ENCODE measurements at regions not wholly inside any gene's neighbourhood (a gene's known extent, or its start where the extent isn't known, plus 50 kb on each side); places are given as distances from the start of the nearest gene placed in this dataset.
"Not testable (repeated sequence)": the region's sequence is repeated elsewhere in the genome, so short reads cannot be mapped to it uniquely, and the experiment has no call there.

DNA sequence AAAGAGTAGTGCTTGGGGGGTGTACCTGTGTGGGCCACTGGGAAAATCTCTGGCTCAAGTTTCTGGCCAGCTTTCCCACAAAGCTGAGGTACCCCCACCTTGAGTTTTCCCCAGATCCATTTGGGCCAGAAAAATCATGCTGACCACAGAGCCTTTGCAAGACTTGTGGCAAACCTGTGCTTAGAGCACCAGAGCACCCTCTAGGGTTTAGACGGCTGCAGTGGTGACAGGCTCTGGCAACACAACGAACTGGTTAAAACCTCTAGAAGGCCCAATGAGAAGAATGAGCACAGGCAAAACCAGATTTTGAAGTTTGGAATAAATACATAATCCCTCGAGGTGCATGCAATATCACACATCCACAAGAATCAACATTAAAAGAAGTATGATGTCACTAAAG is 290.7 kb upstream of the FOLH1 start:
- DNase-seq (ENCODE audit: low read depth) = no peak
- no peak overlapping the region for H3K4me3 ChIP-seq (ENCODE audit: low read depth, low read length)
- TF ChIP-seq, protein P1, sequence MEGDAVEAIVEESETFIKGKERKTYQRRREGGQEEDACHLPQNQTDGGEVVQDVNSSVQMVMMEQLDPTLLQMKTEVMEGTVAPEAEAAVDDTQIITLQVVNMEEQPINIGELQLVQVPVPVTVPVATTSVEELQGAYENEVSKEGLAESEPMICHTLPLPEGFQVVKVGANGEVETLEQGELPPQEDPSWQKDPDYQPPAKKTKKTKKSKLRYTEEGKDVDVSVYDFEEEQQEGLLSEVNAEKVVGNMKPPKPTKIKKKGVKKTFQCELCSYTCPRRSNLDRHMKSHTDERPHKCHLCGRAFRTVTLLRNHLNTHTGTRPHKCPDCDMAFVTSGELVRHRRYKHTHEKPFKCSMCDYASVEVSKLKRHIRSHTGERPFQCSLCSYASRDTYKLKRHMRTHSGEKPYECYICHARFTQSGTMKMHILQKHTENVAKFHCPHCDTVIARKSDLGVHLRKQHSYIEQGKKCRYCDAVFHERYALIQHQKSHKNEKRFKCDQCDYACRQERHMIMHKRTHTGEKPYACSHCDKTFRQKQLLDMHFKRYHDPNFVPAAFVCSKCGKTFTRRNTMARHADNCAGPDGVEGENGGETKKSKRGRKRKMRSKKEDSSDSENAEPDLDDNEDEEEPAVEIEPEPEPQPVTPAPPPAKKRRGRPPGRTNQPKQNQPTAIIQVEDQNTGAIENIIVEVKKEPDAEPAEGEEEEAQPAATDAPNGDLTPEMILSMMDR (IDR thresholded peaks at IDR 0.05; ENCODE audit: control insufficient read depth, extremely low read depth, insufficient read depth) = peak; percentile 14

DNA sequence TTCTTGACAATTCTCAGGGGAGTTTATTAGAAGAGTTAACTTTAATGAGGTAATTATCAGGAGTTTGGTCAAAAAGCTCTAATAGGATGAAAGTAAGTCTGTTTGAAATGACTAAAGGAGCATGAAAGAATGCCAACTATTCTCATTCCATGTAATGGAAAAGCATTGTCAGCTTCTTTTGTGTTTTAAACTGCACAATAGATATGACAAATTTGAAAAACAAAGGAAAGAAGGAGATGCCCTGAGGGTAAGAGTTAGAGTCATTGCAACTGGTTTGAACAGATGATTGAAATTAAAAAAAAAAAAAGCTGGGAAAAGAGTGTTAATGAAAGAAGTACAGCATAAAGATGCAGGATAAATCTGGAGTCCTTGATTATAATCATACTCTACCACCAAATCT is 296.8 kb upstream of the FOLH1 start:
- no peak for DNase-seq (ENCODE audit: low read depth)
- no peak overlapping the region for H3K4me3 ChIP-seq (ENCODE audit: low read depth, low read length)
- TF ChIP-seq, protein P1 (IDR thresholded peaks at IDR 0.05; ENCODE audit: control insufficient read depth, extremely low read depth, insufficient read depth) = no peak

DNA sequence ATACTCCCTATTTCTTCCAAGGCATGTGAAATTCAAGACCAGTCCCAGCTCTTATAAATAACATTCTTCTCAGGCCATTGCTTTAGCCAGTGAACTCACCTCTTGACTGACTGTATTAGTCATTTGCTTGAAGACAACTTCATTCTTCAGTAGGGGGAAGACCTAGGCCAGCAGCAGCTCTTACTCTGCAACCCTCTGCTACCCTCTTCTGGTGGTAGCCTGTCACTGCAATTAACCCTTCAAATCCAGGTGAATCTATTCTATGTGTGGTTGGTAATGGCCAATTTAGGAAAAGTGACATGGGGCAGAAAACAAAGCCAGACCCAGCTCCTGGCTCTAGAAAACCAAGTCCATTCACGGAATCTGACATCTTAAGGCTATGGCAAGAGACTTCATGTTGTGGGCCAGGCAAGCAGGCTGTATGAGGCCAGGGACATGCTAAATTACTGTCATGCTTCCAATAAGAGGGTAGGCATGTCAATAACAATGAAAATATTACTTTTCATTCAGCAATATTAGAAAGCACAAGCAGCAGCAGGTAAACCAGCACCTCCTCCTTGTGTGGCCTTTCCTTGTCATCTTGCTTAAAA is 317.9 kb upstream of the FOLH1 start:
- TF ChIP-seq, protein P1 (IDR thresholded peaks at IDR 0.05; ENCODE audit: control insufficient read depth, extremely low read depth, insufficient read depth) = peak; percentile 65

DNA sequence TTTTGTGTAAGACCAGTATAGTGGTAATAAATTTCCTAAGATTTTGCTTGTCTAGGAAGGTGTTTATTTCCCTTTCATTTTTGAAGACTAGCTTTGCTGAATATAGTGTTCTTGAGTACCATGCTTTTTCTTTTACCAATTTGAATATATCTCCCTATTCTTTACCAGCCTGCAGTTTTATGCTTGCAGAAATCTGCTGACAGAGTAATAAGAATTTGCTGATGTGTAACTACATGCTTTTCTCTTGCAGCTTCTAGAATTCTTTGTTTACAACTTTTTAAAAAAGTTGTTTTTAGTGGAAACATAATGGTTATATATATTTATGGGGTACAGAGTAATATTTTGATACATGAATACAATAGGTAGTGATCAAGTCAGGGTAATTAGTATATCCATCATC is 324.8 kb upstream of the FOLH1 start:
- no peak for DNase-seq (ENCODE audit: low read depth)
- TF ChIP-seq, protein P1 (IDR thresholded peaks at IDR 0.05; ENCODE audit: control insufficient read depth, extremely low read depth, insufficient read depth) = no peak
- no peak overlapping the region for H3K4me3 ChIP-seq (ENCODE audit: low read depth, low read length)

More for the DNA sequence above, 317.9 kb upstream of the FOLH1 start:
- H3K4me3 ChIP-seq (ENCODE audit: low read depth, low read length) = not testable (repeated sequence)
- peak; percentile 19 for DNase-seq (ENCODE audit: low read depth)

DNA sequence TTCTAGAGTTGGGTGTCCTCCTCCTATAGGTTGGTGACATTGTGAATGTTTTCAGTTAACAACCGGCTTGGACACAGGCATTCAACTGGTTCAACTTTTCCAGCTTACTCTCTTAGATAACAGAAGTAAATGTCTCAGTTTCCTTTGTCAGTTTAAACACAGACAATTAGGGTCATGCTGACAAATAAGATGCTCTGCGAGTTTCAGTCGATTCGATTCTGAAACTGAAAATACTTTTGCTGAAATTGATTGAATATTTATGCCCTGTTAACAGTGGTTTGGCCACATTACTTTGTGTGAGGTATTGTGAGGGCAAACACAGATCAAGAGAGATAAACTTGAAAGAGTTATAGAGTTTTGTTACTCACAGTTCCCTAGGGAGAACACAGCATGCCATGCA is 330.5 kb upstream of the FOLH1 start:
- not testable (repeated sequence) for H3K4me3 ChIP-seq (ENCODE audit: low read depth, low read length); DNase-seq (ENCODE audit: low read depth)

DNA sequence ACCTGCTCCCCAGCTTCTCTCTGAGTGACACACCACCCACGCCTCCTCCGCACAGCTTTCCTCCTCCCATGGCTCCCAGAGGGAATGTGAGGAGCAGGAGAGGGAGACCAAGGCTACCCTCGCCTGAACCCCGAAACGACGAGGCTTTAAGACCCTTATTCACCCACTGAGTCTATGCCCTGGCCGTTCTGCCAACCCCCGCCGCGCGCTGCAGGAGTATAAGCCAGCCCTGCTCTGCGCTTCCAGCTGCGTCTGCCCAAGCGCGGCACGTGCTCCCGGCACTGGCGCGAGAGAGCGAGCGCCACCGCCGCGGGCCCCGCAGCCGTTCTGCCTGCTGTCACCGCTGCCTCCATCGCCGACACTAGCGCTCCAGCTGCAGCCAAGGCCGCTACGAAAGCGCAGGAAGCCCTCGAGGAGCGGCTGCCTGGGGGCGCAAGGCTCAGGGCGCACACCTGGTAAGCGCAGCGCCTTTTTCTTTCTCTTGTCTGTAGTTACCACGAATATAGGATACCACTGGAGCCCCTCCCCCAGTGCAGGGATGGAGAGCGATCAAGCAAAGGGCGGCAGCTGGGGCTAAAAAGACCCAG is 350.0 kb upstream of the FOLH1 start:
- DNase-seq (ENCODE audit: low read depth); H3K4me3 ChIP-seq (ENCODE audit: low read depth, low read length): not testable (repeated sequence)

DNA sequence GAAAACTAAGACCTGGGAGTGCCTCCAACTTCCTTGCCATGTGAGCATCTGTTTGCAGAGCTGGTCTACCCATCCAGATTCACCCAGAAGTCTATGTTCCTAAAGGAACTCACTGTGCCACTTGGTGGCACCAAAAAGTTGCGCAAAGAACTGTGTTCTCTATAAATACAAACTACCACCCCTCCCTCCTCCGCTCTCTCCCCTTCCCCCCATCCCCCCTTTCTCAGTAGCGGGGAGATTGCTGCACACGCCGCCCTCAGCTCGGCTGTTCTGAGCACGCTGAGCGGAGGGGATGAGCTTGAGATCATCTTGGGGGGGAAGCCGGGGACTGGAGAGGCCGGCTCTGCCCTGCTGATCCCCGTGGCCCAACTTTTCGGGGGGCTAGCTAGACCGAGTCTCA is 352.2 kb upstream of the FOLH1 start:
- not testable (repeated sequence) for DNase-seq (ENCODE audit: low read depth); H3K4me3 ChIP-seq (ENCODE audit: low read depth, low read length)

DNA sequence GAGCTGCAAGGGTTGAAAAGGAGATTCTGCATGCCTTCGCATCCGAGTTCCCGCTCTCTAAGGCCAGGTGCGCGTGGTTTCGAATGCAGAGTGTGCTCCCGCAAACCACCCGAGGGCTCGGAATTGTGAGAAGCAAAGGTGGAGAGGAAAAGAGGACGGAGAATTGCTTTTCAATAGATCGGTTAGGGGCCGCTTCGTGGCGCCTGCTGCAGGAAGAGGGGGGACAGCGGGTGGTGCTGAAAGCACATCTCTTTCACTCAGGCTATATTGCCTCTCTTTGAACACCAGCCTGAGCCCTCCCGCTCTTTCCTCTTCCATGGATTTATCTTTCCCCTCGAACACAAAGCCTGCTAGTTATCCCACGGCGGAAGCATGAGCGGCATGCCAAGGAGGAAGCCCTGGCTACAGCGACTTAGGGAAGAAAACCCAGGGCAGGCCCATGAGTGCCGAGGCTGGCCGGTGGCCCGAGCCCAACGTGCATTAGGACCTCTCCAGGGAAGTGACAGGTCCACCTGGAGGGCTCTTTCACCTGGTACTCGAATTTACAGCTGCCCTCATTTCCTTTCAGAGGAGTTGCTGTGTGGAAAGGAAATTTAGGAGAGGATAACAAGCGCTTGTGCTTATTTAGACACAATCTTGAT is 353.0 kb upstream of the FOLH1 start:
- not testable (repeated sequence) for DNase-seq (ENCODE audit: low read depth); H3K4me3 ChIP-seq (ENCODE audit: low read depth, low read length)

DNA sequence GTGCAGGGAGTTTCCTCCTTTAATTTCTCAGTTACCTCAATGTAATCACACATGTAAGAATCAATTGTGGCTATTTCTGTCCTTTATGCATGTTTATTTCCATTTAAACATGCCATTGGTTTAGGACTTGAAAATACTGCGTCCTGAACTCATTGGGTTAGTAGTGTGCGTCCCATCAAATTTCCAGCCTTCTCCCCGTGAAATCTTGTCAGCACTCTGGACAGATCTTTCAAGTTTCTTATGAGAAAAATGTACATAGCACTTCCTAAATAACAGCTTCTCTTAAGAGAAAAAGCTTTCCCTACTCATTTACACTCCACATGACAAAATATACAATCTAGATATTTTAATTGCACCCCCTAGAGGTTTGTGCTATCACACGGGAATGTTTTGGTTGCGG is 353.9 kb upstream of the FOLH1 start:
- H3K4me3 ChIP-seq (ENCODE audit: low read depth, low read length) = not testable (repeated sequence)

DNA sequence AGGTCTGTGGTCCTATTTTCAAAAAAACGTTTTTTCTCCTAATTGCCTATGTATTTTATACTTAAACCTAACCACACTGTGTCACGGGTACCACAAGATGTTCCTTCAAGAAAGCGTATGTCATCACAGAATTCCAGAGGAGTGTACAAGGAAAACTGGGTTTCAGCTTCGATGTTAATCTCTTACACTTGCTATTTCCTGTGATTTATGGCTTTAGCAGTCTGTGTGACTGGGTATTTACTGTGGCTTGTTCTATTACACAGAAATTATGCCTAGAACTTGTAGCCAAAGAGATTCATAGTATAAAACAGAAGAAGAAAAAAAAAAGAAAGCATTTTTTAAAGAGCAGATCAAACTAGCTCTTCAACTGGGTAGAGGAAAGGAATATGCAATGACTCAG is 371.1 kb upstream of the FOLH1 start:
- not testable (repeated sequence) for DNase-seq (ENCODE audit: low read depth); H3K4me3 ChIP-seq (ENCODE audit: low read depth, low read length)

More for the DNA sequence above, 353.9 kb upstream of the FOLH1 start:
- not testable (repeated sequence) for DNase-seq (ENCODE audit: low read depth)

DNA sequence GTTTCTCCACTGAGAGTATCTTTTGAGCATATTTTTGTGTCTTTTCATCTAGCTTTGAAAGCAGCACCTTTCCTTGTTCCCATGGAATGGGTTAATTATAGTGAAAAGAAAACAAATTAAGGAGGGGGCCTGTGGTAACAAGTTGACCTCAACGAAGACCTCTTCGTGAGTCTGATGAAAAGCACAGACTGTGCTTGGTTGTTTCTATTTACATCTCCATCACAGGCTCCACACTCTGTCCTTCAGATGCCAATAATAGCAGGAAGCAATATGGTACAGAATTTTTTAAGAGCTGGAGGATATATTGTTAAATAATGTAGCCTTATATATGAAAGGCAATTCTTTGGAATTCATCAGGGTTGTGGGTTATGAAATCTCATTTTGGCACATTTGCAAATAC is 366.7 kb upstream of the OR4C13 start:
- H3K4me3 ChIP-seq (ENCODE audit: low read depth, low read length); DNase-seq (ENCODE audit: low read depth): not testable (repeated sequence)

DNA sequence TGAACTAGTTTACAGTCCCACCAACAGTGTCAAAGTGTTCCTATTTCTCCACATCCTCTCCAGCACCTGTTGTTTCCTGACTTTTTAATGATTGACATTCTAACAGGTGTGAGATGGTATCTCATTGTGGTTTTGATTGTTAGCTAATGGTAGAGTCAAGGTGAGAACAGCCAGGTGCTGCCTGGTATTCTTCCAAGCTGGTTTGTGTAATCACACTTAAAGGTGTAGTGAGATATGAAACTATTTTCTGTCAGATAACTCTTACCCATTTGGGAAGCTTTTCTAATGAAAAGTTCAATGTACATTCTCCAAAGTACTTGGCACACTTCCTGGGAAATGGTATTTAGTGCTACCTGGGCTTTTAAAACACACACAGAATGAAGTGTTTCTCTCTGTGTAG is 343.3 kb upstream of the OR4C13 start:
- not testable (repeated sequence) for H3K4me3 ChIP-seq (ENCODE audit: low read depth, low read length); DNase-seq (ENCODE audit: low read depth)

DNA sequence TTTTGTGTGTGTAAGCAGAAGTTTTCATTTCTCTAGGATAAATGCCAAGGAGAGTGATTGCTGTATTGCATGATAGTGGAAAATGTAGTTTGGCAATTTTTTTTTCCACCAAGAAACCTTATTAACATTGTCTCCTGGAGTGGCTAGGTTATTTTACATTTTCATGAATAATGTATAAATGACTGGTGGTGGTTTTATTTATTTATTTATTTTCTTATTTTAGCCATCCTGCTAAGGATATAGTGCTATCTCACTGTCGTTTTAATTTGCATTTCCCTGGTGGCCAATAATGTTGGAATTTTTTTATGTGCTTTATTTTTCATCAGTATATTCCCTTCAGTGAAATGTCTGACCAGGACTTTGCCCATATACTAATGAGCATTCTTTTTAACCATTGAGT is 328.3 kb upstream of the OR4C13 start:
- DNase-seq (ENCODE audit: low read depth); H3K4me3 ChIP-seq (ENCODE audit: low read depth, low read length): not testable (repeated sequence)

DNA sequence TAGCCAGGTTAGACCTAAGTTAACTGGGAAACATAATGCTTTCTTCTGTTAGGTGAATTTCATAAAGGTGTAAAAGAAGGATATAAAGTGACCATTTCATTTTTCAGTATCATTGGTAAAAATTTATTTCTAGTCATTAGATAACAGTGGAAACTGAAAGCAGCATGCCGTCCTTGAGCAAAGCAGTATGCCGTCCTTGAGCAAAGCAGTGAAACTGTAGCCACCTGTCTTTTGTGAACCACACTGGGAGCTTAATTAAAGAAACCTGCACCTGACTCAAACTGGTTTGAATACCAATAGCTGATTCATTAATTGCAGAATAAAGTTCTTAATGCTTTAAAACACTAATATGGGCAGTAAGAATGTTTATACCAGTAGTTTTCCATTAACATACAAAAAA is 281.5 kb upstream of the OR4C13 start:
- not testable (repeated sequence) for H3K4me3 ChIP-seq (ENCODE audit: low read depth, low read length); DNase-seq (ENCODE audit: low read depth)
